ENCODE measurements at regions not wholly inside any gene's neighbourhood (a gene's known extent, or its start where the extent isn't known, plus 50 kb on each side); places are given as distances from the start of the nearest gene placed in this dataset.

DNA sequence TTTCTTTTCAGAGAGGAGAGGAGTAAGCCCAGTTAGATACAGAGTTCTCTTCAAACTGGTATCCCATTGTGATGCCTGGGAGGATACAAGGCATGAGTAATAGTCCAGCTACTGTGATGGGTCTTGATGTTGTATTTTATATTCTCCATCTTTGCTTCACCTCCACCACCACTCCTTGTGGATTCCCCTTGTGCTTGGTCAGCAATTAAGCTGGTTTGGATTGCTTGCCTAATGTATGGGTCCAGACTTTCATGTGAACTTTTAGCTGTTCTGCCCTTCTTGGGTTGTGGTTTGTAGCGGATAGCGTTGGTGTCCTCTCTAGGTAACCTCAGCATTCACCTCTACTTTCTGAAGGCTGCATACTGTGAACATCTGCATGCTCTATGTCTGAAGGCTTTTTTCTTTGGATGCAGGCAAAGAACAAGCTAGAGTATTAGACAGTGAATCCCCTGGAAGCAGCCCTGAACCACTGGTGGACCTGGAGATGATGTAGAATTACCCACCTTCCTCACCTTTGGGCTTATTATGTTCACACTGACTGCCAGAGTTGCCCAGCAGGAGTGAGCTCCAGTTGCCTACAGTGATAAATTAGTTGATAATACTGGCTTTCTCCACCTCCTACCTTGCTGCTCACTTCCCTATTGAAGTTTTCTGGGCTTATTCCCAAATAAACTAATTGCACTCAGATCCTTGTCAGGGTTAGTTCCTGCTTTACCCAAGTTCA lies 126.5 kb upstream of the MTPN start:
- no peak overlapping the region for H2AFZ ChIP-seq (ENCODE audit: low read length)
- CTCF ChIA-PET (ENCODE audit: partially characterized antibody): interaction anchor here (2.9 kb wide), 1 partner anchor 11 kb away, joined by 19 read pairs; no protein-coding TSS in a partner anchor
- TF ChIP-seq, protein P1, sequence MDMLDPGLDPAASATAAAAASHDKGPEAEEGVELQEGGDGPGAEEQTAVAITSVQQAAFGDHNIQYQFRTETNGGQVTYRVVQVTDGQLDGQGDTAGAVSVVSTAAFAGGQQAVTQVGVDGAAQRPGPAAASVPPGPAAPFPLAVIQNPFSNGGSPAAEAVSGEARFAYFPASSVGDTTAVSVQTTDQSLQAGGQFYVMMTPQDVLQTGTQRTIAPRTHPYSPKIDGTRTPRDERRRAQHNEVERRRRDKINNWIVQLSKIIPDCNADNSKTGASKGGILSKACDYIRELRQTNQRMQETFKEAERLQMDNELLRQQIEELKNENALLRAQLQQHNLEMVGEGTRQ (IDR thresholded peaks at IDR 0.05; ENCODE audit: low read length): no peak
- TF ChIP-seq SP1 (IDR thresholded peaks at IDR 0.05; ENCODE audit: low read depth, low read length) (no peak), TBP (IDR thresholded peaks at IDR 0.05; ENCODE audit: low read depth, low read length) (no peak), HDAC2 (IDR thresholded peaks at IDR 0.05; ENCODE audit: borderline replicate concordance in 1 of 2, low read depth in 2 of 2, low read length in 2 of 2) (no peak), CBX5 (IDR thresholded peaks at IDR 0.05; ENCODE audit: low read depth, low read length) (no peak), CBX8 (IDR thresholded peaks at IDR 0.05; ENCODE audit: borderline replicate concordance, low read depth, low read length) (no peak), POLR2A (IDR thresholded peaks at IDR 0.05; ENCODE audit: control extremely low read depth in 1 of 2, low read depth in 2 of 2, low read length in 2 of 2) (no peak), CHD1 (IDR thresholded peaks at IDR 0.05; ENCODE audit: low read depth, low read length) (no peak), SP2 (IDR thresholded peaks at IDR 0.05; ENCODE audit: low read length) (no peak), SRF (IDR thresholded peaks at IDR 0.05; ENCODE audit: low read depth, low read length) (no peak), PHF8 (conservative IDR thresholded peaks at IDR 0.05; ENCODE audit: low read depth, low read length) (no peak)
- TF ChIP-seq, protein P2, sequence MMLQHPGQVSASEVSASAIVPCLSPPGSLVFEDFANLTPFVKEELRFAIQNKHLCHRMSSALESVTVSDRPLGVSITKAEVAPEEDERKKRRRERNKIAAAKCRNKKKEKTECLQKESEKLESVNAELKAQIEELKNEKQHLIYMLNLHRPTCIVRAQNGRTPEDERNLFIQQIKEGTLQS (IDR thresholded peaks at IDR 0.05; ENCODE audit: insufficient read depth, low read depth, low read length): no peak

More for the DNA sequence above, 126.5 kb upstream of the MTPN start:
- Histone ChIP-seq H4K20me1 (replicated peaks in 1 of 2; ENCODE audit: control insufficient read depth in 1 of 2, insufficient read depth in 2 of 2, low read length in 2 of 2) (no peaks in the 10 kb centered on the region), H3K36me3 (ENCODE audit: control insufficient read depth in 2 of 4, insufficient read depth in 4 of 4, low read length in 3 of 4) (no peaks in the 10 kb centered on the region), H3K9ac (replicated peaks in 1 of 4; ENCODE audit: extremely low read depth in 1 of 4, low read depth in 3 of 4, low read length in 3 of 4) (no peak overlapping the region), H4K8ac (ENCODE audit: extremely low read depth, insufficient read depth, low read length) (no peak overlapping the region), H2BK20ac (ENCODE audit: low read length) (no peak overlapping the region), H3K27ac (ENCODE audit: low read depth, low read length) (no peak overlapping the region), H3K79me2 (ENCODE audit: control insufficient read depth in 1 of 2, insufficient read depth in 2 of 2, low read length in 2 of 2) (no peaks in the 10 kb centered on the region), H3K18ac (ENCODE audit: extremely low read depth, low read length) (no peak overlapping the region), H3K23me2 (ENCODE audit: low read depth, low read length) (no peaks in the 10 kb centered on the region), H4K5ac (ENCODE audit: insufficient read length, low read depth, low read length) (no peak overlapping the region), H3K23ac (ENCODE audit: insufficient read length) (no peak overlapping the region), H3K9me3 (ENCODE audit: insufficient read depth in 2 of 2, low read depth in 1 of 2, low read length in 1 of 2) (peaks cover 10 to 13% of the 10 kb centered on the region in 2 experiments), H2BK120ac (replicated peaks; ENCODE audit: low read depth, low read length) (no peak overlapping the region), H2AK5ac (ENCODE audit: low read depth, low read length) (no peak overlapping the region), H3K4me3 (ENCODE audit: extremely low read depth in 1 of 4, insufficient read depth in 2 of 4, low read depth in 3 of 4, low read length in 4 of 4) (no peak overlapping the region), H3K4me1 (replicated peaks in 1 of 4; ENCODE audit: control insufficient read depth in 3 of 4, insufficient read depth in 4 of 4, low read length in 3 of 4) (no peaks in the 10 kb centered on the region), H3K79me1 (ENCODE audit: low read depth, low read length) (no peaks in the 10 kb centered on the region), H4K91ac (replicated peaks; ENCODE audit: insufficient read length, low read length) (no peak overlapping the region), H3K4ac (replicated peaks; ENCODE audit: insufficient read length, low read depth, low read length) (no peak overlapping the region), H3K4me2 (ENCODE audit: insufficient read depth in 1 of 2, low read depth in 2 of 2, low read length in 2 of 2) (no peak overlapping the region), H3K56ac (replicated peaks; ENCODE audit: insufficient read length, low read depth, low read length) (no peak overlapping the region), H3K14ac (ENCODE audit: insufficient read length) (no peak overlapping the region), H2BK15ac (ENCODE audit: low read length) (no peak overlapping the region), H2BK12ac (ENCODE audit: low read depth, low read length) (no peak overlapping the region), H2BK5ac (ENCODE audit: low read depth, low read length) (no peak overlapping the region), H3K27me3 (replicated peaks in 1 of 4; ENCODE audit: control insufficient read depth in 3 of 4, extremely low read depth in 1 of 4, insufficient read depth in 3 of 4, low read length in 3 of 4) (no peaks in the 10 kb centered on the region)
- 97% methylated on average over 2 of the region's 2 CpGs; no CpG with 5 or more reads in 1 of the 2 experiments for whole genome bisulfite sequencing, 2 experiments (ENCODE audit: extremely low coverage in 1 of 2, insufficient coverage in 1 of 2, insufficient read length in 1 of 2, insufficient replicate concordance in 2 of 2, low coverage in 1 of 2, low lambda C conversion rate in 2 of 2, missing lambda C conversion rate in 1 of 2)
- POLR2A ChIA-PET (ENCODE audit: partially characterized antibody): interaction anchor here (0.5 kb wide), 1 partner anchor 695 kb away, joined by 4 read pairs; no protein-coding TSS in a partner anchor
- FAIRE-seq (no peak), DNase-seq (ENCODE audit: low read depth in 1 of 2, low spot score in 2 of 2) (no peak)
